Effector memory CD4-positive, alpha-beta T cell (primary cell): ENCODE measurements at regions not wholly inside any gene's neighbourhood (a gene's known extent, or its start where the extent isn't known, plus 50 kb on each side); places are given as distances from the start of the nearest gene placed in this dataset.

Source experiments
- DNase-seq, 3 donors: peaks; one replicate each; pipeline ENCODE4 v3.0.0-alpha.2; 2020
- H3K27ac ChIP-seq: 2 replicates; pipeline ENCODE4 v1.7.0; 2013; ENCODE audit warnings: mild to moderate bottlenecking, low read length, moderate library complexity; ENCODE audit not compliant: insufficient read depth, poor library complexity, severe bottlenecking
- H3K27me3 ChIP-seq: replicated peaks from 2 replicates; pipeline ENCODE4 v1.7.0; 2013; ENCODE audit warnings: mild to moderate bottlenecking, low read length; ENCODE audit not compliant: insufficient read depth, control insufficient read depth, poor library complexity, severe bottlenecking
- H3K36me3 ChIP-seq: 2 replicates; pipeline ENCODE4 v1.7.0; 2013; ENCODE audit warnings: mild to moderate bottlenecking, low read length, moderate library complexity; ENCODE audit not compliant: control insufficient read depth, insufficient read depth
- H3K4me1 ChIP-seq: 2 replicates; pipeline ENCODE4 v1.7.0; 2013; ENCODE audit warnings: low read length, mild to moderate bottlenecking; ENCODE audit not compliant: control insufficient read depth, insufficient read depth, poor library complexity, severe bottlenecking
- H3K4me3 ChIP-seq: 2 replicates; pipeline ENCODE4 v1.7.0; 2013; ENCODE audit warnings: low read length, low read depth, mild to moderate bottlenecking; ENCODE audit not compliant: insufficient read depth, poor library complexity, severe bottlenecking
- H3K9me3 ChIP-seq: 2 replicates; pipeline ENCODE4 v1.7.0; 2013; ENCODE audit warnings: mild to moderate bottlenecking, low read length, moderate library complexity; ENCODE audit not compliant: control insufficient read depth

DNA sequence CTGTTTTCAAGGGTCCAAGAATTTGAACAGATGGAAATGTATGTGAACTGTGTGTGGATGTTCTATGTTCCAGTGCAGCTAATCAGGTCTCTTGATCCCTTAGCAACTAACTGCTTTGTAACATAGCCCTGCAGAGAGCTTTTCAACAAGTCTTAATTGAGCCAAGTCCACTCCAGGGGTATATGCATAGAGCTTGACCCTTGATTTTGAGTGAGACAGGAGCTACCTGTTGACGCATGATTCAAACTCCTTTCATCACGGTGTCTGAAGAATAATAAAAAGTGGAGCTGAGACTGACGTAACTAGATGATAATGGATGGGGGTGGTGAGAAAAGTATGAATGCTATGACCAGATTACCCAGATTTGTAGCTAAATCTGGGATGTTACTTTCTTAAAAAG lies 93.3 kb upstream of the CCDC54 start:
- H3K36me3 ChIP-seq: no peaks in the 10 kb centered on the region
- no peaks in the 10 kb centered on the region for H3K9me3 ChIP-seq
- H3K4me1 ChIP-seq: no peaks in the 10 kb centered on the region
- no peak overlapping the region for H3K27ac ChIP-seq
- no peak overlapping the region for H3K4me3 ChIP-seq
- no peak for DNase-seq
- H3K27me3 ChIP-seq: no peaks in the 10 kb centered on the region

DNA sequence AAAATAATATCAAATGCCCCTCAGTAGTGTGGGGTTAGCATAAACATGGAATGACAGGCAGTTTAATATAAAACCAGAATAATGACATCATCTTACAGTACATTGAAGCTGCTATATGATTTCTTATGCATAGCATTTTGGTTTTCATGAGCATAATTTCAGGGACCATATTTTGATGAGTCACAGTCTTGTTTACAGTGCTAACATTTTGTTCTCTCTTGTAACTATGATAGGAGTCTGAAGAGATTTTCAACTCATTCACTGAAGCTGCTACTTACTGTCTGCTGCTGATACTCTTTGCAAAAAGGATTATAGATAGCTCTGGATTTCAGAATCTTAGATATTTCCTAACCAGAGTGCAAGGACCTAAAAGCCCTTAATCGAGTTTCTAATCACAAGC lies 92.6 kb upstream of the CCDC54 start:
- Histone ChIP-seq H3K9me3 (no peaks in the 10 kb centered on the region), H3K27ac (no peak overlapping the region), H3K36me3 (no peaks in the 10 kb centered on the region), H3K27me3 (no peaks in the 10 kb centered on the region), H3K4me3 (no peak overlapping the region), H3K4me1 (no peaks in the 10 kb centered on the region)
- DNase-seq: no peak

DNA sequence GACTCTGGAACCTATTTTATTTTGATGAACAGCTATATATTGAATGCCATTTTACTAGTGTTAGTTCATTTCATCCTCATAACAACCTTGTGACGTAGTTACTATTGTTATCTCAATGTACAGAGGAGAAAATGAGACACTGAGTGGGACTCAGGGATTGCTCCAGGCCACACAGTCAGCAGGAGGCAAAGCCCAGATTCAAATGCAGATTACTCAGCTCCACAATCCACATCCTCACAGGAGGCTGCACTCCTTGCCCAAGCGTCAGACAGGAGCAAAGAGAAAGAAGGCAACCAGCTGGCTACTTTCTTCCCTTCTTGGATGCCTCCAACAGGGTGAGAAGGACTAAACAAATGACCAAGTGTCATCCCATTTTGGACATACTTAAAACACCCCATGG lies 92.0 kb upstream of the CCDC54 start:
- Histone ChIP-seq H3K4me3 (no peak overlapping the region), H3K4me1 (no peaks in the 10 kb centered on the region), H3K27ac (no peak overlapping the region), H3K36me3 (no peaks in the 10 kb centered on the region), H3K27me3 (no peaks in the 10 kb centered on the region), H3K9me3 (no peaks in the 10 kb centered on the region)
- no peak for DNase-seq

DNA sequence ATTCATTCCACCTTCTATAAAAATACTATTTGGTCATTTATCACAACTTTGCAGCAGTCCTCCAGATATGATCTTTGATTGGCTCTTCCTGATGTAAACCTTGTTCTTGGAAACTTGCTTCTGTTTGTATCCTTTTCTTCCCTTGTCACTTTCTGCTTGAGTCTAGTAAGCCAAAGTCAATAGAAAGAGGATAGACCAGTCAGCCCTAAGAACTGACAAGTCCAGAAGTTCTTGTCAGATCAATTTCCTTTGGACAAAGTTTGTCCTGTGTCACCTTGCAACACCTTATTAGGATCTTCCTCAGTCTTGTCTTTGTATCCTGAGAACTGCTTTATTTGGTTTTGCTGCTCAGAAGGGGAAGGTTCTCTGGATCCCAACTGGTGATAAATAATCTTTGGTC lies 87.9 kb upstream of the CCDC54 start:
- H3K36me3 ChIP-seq: no peaks in the 10 kb centered on the region
- no peak overlapping the region for H3K4me3 ChIP-seq
- H3K4me1 ChIP-seq: no peaks in the 10 kb centered on the region
- H3K27me3 ChIP-seq: no peaks in the 10 kb centered on the region
- DNase-seq: no peak
- no peak overlapping the region for H3K27ac ChIP-seq
- H3K9me3 ChIP-seq: no peaks in the 10 kb centered on the region

DNA sequence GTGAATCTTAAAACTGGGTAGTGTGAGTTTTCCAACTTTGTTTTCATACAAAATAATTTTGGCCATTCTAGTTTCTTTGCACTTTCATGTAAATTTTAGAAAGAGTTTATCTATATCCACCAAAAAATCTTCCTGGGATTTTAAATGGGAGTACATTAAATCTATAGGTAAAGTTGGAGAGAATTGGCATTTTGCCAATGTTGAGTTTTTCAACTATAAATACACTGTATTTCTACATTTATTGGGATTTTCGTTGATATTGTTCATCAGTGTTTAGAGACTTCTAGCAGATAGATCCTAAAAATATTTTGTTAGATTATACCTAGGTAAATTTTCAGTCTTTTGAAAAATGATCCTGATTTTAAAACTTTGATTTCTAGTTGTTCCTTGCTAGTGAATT lies 83.1 kb upstream of the CCDC54 start:
- Histone ChIP-seq H3K4me1 (no peaks in the 10 kb centered on the region), H3K9me3 (no peaks in the 10 kb centered on the region), H3K4me3 (no peak overlapping the region), H3K27me3 (no peaks in the 10 kb centered on the region), H3K27ac (no peak overlapping the region), H3K36me3 (no peaks in the 10 kb centered on the region)
- DNase-seq: no peak

DNA sequence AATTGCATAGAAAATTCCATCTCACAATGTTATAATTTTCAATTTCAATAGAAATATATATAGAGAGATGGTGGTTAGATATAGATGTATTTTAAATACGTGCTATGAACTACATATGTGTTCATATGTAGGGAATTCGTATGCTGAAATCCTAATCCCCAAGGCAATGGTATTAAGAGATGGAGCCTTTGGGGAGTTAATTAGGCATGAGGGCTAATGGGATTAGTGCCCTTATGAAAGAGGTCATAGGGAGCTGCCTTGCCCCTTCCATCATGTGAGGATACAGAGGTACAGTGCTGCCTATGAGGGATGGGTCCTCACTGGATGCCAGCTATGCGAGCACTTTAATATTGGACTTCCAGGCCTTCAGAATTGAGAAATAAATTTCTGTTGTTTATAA lies 79.6 kb upstream of the CCDC54 start:
- no peaks in the 10 kb centered on the region for H3K27me3 ChIP-seq
- H3K36me3 ChIP-seq: no peaks in the 10 kb centered on the region
- no peak overlapping the region for H3K4me3 ChIP-seq
- H3K4me1 ChIP-seq: no peaks in the 10 kb centered on the region
- no peak overlapping the region for H3K27ac ChIP-seq
- H3K9me3 ChIP-seq: no peaks in the 10 kb centered on the region
- DNase-seq: no peak

DNA sequence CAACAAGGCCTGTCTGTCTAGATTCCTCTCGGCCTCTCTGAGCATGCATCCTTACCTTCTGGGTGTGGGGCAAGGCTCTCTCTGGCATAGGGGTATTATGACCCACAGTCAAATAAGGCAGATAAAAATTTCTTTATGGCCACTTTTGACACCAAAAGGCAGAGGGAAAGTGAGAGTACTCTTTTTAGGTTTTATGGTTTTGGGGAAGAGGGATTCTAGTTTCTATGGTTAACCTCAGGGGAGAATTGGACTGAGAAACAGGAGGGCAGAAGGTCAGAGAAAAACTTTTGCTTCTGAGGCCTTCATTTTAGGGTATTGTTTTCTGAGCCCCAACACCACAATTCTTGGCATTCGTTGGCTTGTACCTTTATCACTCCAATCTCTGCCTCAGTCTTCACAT lies 70.0 kb upstream of the CCDC54 start:
- H3K27me3 ChIP-seq: no peaks in the 10 kb centered on the region
- no peaks in the 10 kb centered on the region for H3K36me3 ChIP-seq
- no peak overlapping the region for H3K27ac ChIP-seq
- DNase-seq: no peak
- H3K4me1 ChIP-seq: no peaks in the 10 kb centered on the region
- H3K4me3 ChIP-seq: no peak overlapping the region
- H3K9me3 ChIP-seq: no peaks in the 10 kb centered on the region

DNA sequence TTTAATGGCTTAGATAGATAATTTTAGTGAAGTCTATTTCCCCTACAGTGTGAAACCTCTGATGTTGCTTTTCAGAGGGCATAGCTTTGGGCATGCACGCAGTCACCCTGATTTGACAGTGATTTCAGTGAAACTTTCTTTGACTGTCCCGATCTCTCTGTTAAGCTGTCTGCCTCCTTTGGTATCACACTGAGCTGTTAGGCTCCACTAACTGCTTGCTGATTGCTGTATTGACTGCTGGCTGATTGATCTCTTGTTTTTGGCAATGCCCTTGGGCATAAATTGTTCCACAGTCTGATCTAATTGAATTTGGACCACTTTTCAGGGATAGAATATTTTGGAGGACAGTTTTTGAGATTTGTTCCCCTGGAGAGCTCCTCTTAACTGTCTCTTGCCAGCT lies 68.5 kb upstream of the CCDC54 start:
- Histone ChIP-seq H3K27ac (no peak overlapping the region), H3K9me3 (no peaks in the 10 kb centered on the region), H3K4me3 (no peak overlapping the region), H3K27me3 (no peaks in the 10 kb centered on the region), H3K4me1 (no peaks in the 10 kb centered on the region), H3K36me3 (no peaks in the 10 kb centered on the region)
- DNase-seq: no peak

DNA sequence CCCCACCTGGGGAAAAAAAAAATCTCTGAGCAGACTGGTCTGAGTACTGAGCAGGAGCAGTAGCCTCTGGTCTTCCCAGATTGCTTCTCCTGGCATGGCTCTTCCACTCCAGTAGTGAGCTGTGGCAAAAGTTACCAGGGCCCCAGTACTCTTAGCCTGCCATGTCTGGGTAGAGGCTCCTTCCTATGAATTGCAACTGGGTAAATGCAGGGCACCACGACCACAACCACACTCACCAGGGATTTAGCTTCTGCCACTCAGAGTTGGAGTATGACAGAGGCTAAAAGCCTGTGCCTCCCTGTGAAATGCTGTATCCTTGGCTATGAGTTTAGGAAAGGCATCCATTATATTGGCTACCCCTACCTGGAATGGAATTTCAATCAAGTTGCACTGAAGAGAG lies 67.9 kb upstream of the CCDC54 start:
- Histone ChIP-seq H3K36me3 (no peaks in the 10 kb centered on the region), H3K27me3 (no peaks in the 10 kb centered on the region), H3K4me1 (no peaks in the 10 kb centered on the region), H3K4me3 (no peak overlapping the region), H3K9me3 (no peaks in the 10 kb centered on the region), H3K27ac (no peak overlapping the region)
- DNase-seq: no peak

DNA sequence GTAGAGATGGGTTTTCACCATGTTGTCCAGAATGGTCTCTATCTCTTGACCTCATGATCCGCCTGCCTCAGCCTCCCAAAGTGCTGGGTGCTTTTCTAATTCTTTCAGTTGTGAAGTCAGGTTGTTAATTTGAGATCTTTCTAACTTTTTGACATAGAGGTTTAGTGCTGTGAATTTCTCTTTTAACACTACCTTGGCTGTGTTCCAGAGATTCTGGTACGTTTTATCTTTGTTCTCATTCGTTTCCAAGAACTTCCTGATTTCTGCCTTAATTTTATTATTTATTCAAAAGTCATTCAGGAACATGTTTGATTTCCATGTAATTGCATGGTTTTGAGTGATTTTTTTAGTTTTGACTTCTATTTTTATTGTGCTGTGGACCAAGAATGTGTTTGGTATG lies 63.5 kb upstream of the CCDC54 start:
- H3K9me3 ChIP-seq: no peaks in the 10 kb centered on the region

DNA sequence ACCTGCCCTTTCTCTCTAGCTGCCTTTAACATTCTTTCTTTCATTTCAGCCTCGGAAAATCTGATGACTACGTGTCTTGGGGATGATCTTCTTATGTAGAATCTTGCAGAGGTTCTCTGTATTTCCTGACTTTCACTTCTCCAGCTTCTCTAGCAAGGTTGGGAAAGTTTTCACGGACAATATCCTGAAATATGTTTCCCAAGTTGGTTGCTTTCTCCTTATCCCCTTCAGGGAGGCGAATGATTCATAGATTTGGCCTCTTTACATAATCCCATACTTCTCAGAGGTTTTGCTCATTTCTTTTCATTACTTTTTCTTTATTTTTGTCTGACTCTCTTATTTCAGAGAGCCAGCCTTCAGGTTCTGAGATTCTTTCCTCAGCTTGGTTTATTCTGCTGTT lies 62.1 kb upstream of the CCDC54 start:
- no peak overlapping the region for H3K4me3 ChIP-seq
- DNase-seq: no peak
- H3K27ac ChIP-seq: no peak overlapping the region
- H3K36me3 ChIP-seq: no peaks in the 10 kb centered on the region
- H3K4me1 ChIP-seq: no peaks in the 10 kb centered on the region
- H3K9me3 ChIP-seq: no peaks in the 10 kb centered on the region
- peaks cover 4% of the 10 kb centered on the region for H3K27me3 ChIP-seq

More for the DNA sequence above, 63.5 kb upstream of the CCDC54 start:
- Histone ChIP-seq H3K36me3 (no peaks in the 10 kb centered on the region), H3K4me1 (no peaks in the 10 kb centered on the region), H3K27me3 (peaks cover 4% of the 10 kb centered on the region), H3K27ac (no peak overlapping the region), H3K4me3 (no peak overlapping the region)
- no peak for DNase-seq
